GM12878 (cell line): ENCODE measurements at regions not wholly inside any gene's neighbourhood (a gene's known extent, or its start where the extent isn't known, plus 50 kb on each side); places are given as distances from the start of the nearest gene placed in this dataset.

Experiments used
- BACH1 ChIP-seq: fragments of 450-650 bp; IDR thresholded peaks from 2 replicates; pipeline ENCODE4 v1.6.1; 2017; ENCODE audit warnings: mild to moderate bottlenecking, borderline replicate concordance
- BCL11A ChIP-seq: IDR thresholded peaks from 2 replicates; pipeline ENCODE4 v1.6.1; 2011; ENCODE audit warnings: low read depth, low read length
- BCL3 ChIP-seq: IDR thresholded peaks from 2 replicates; pipeline ENCODE4 v1.6.1; 2011; ENCODE audit warnings: borderline replicate concordance, low read depth, mild to moderate bottlenecking, moderate library complexity, low read length; ENCODE audit not compliant: insufficient read depth, poor library complexity, severe bottlenecking
- BRCA1 ChIP-seq: IDR thresholded peaks from 2 replicates; pipeline ENCODE4 v1.6.1; 2011; ENCODE audit warnings: low read depth, low read length, improper control_type of control experiment
- CREB1 ChIP-seq: IDR thresholded peaks from 2 replicates; pipeline ENCODE4 v1.6.1; 2012; ENCODE audit warnings: low read depth, mild to moderate bottlenecking, inconsistent platforms
- CUX1 ChIP-seq: IDR thresholded peaks from 2 replicates; pipeline ENCODE4 v1.6.1; 2012; ENCODE audit warnings: improper control_type of control experiment, low read depth, low read length; ENCODE audit not compliant: insufficient replicate concordance
- ETV6 ChIP-seq, 2 experiments: fragments of 450-650 bp in 1 of 2; IDR thresholded peaks in 1 of 2; conservative IDR thresholded peaks in 1 of 2; 2 replicates each; pipeline ENCODE4 v1.6.1; 2014; ENCODE audit warnings: antibody characterized with exemption in 1 of 2, borderline replicate concordance in 1 of 2, low read depth in 1 of 2, mild to moderate bottlenecking in 1 of 2, moderate library complexity in 1 of 2
- FOXM1 ChIP-seq: IDR thresholded peaks from 2 replicates; pipeline ENCODE4 v1.6.1; 2012; ENCODE audit warnings: low read depth, mild to moderate bottlenecking, inconsistent platforms, low read length, moderate library complexity
- HSF1 ChIP-seq: fragments of 150-350 bp; IDR thresholded peaks from 2 replicates; pipeline ENCODE4 v1.6.1; 2014; ENCODE audit warnings: mild to moderate bottlenecking, low read depth, low read length
- IRF3 ChIP-seq: fragments of 450-650 bp; IDR thresholded peaks from 2 replicates; pipeline ENCODE4 v1.6.1; 2014; ENCODE audit warnings: mild to moderate bottlenecking
- JUNB ChIP-seq: IDR thresholded peaks from 2 replicates; pipeline ENCODE4 v1.6.1; 2016; ENCODE audit warnings: antibody characterized with exemption, mild to moderate bottlenecking
- MLLT1 ChIP-seq: fragments of 450-650 bp; IDR thresholded peaks from 2 replicates; pipeline ENCODE4 v1.6.1; 2016; ENCODE audit warnings: mild to moderate bottlenecking
- MTA3 ChIP-seq: IDR thresholded peaks from 2 replicates; pipeline ENCODE4 v1.6.1; 2012; ENCODE audit warnings: low read length, inconsistent platforms, borderline replicate concordance
- MXI1 ChIP-seq: fragments of 150-350 bp; IDR thresholded peaks from 2 replicates; pipeline ENCODE4 v1.6.1; 2011; ENCODE audit warnings: low read depth, mild to moderate bottlenecking, inconsistent platforms, low read length, improper control_type of control experiment
- NFYB ChIP-seq: IDR thresholded peaks from 2 replicates; pipeline ENCODE4 v1.6.1; 2011; ENCODE audit warnings: low read depth, mild to moderate bottlenecking, low read length, improper control_type of control experiment, moderate library complexity; ENCODE audit not compliant: insufficient read depth
- RAD21 ChIP-seq: IDR thresholded peaks from 2 replicates; pipeline ENCODE4 v1.6.1; 2011; ENCODE audit warnings: mild to moderate bottlenecking, low read depth, low read length, moderate library complexity; ENCODE audit not compliant: insufficient read depth
- SUZ12 ChIP-seq: fragments of 200-600 bp; sonication (generic); IDR thresholded peaks from one replicate; pipeline ENCODE4 v1.6.1; 2018; ENCODE audit warnings: antibody characterized with exemption, mild to moderate bottlenecking; ENCODE audit not compliant: unreplicated experiment
- TBL1XR1 ChIP-seq: IDR thresholded peaks from 2 replicates; pipeline ENCODE4 v1.6.1; 2012; ENCODE audit warnings: low read depth, low read length, improper control_type of control experiment

GRCh38 chr2:57990118-57990725 lies 56.4 kb upstream of the VRK2 start (continued):
- TF ChIP-seq BCL3: no peak
- TF ChIP-seq CUX1: no peak
- TF ChIP-seq MTA3: no peak
- TF ChIP-seq SUZ12: no peak
- no peak for TF ChIP-seq BRCA1
- 0 out of 2 replicates have a peak, but pooled peaks have one; percentile 0 for TF ChIP-seq RAD21
- no peak for TF ChIP-seq BCL11A
- no peak for TF ChIP-seq ETV6 (conservative IDR thresholded peaks at IDR 0.05 in 1 of 2, IDR thresholded peaks at IDR 0.05 in 1 of 2; ENCODE audit: borderline replicate concordance in 1 of 2, low read depth in 1 of 2)
- TF ChIP-seq BACH1: no peak
- TF ChIP-seq MXI1: no peak
- no peak for TF ChIP-seq FOXM1
- no peak; the same call in 1 of the 2 replicates for TF ChIP-seq JUNB
- TF ChIP-seq HSF1: no peak
- TF ChIP-seq MLLT1: no peak
- TF ChIP-seq NFYB: no peak
- TF ChIP-seq IRF3: no peak
- TF ChIP-seq TBL1XR1: no peak
- 0 out of 2 replicates have a peak, but pooled peaks have one; percentile 15 for TF ChIP-seq CREB1
